ENCODE measurements at regions not wholly inside any gene's neighbourhood (a gene's known extent, or its start where the extent isn't known, plus 50 kb on each side); places are given as distances from the start of the nearest gene placed in this dataset.

- DNase-seq, result no peak
Measured at GRCh38 chr1:106817575-106817974, 238.9 kb upstream of the PRMT6 start.

GRCh38 chr1:106831511-106831910 lies 225.0 kb upstream of the PRMT6 start:
- no peak for DNase-seq

- DNase-seq, result no peak
Measured at GRCh38 chr1:106836708-106837107, 219.8 kb upstream of the PRMT6 start.

- no peak for DNase-seq
Measured at GRCh38 chr1:106843518-106843917, 213.0 kb upstream of the PRMT6 start.

GRCh38 chr1:106846656-106847055 lies 209.8 kb upstream of the PRMT6 start:
- DNase-seq, result no peak

DNA sequence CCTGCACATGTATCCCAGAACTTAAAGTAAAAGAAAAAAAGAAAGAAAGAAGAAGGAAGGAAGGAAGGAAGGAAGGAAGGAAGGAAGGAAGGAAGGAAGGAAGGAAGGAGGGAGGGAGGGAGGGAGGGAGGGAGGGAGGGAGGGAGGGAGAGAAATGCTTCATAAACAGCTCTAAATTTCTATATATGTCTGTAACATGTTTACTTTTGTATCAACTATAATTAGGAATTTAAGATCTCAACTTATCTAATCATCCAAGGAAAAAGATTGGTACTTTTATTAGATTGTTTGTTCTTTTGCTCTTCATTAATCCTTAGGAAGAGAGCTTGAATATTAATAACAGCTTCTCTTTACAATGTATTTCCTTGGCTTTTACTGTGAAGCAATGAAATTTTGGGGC lies 195.4 kb upstream of the PRMT6 start:
- DNase-seq, result no peak

- no peak for DNase-seq
Measured at GRCh38 chr1:106868828-106869227, 187.6 kb upstream of the PRMT6 start.

- DNase-seq, result no peak
Measured at GRCh38 chr1:106875622-106876021, 180.9 kb upstream of the PRMT6 start.

- DNase-seq, result no peak
Measured at GRCh38 chr1:106876384-106876783, 180.1 kb upstream of the PRMT6 start.

- DNase-seq, result no peak
Measured at GRCh38 chr1:106879538-106879937, 176.9 kb upstream of the PRMT6 start.

- DNase-seq, result no peak
Measured at GRCh38 chr1:106880226-106880625, 176.2 kb upstream of the PRMT6 start.

GRCh38 chr1:106883208-106883607 lies 173.3 kb upstream of the PRMT6 start:
- no peak for DNase-seq

DNA sequence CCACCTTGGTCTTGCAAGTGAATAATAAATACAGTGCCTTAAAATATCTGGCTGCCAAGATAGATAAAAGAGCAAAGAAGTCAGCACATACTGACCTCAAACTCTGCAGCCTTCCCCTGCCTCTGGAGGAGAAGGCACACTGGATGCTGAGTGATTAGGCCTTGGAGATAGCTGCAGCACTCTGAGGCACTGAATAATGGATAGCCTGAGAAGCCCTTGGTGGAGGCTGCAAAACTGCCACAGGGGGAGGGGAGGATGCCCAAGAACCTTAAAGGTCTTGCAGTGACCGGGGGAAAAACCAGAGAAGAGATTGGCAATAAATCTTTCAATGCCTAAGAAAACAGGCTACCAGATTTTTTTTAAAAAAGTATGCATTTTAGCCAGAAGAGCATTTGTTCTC lies 167.4 kb upstream of the PRMT6 start:
- no peak for DNase-seq

DNA sequence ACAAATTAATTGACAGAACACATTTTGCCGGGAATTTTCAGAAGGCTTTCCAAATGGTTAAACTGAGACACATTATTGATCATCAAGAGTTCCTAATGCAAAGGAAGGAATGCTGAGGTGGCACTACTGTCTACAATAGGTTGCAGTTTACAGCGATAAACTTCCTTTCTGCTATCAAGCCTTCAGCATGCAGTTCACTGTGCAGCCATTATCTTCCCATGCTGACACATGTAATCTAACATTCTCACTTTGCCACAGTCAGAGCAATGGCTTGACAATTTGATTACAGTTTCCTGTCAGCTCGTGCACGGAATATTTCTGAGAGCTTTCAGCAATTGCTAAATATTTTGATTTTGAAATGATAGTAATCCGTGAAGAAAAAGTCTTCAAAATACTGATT lies 166.9 kb upstream of the PRMT6 start:
- no peak for DNase-seq

- no peak for DNase-seq
Measured at GRCh38 chr1:106897976-106898375, 158.5 kb upstream of the PRMT6 start.

GRCh38 chr1:106899644-106900043 lies 156.8 kb upstream of the PRMT6 start:
- DNase-seq, result no peak

DNA sequence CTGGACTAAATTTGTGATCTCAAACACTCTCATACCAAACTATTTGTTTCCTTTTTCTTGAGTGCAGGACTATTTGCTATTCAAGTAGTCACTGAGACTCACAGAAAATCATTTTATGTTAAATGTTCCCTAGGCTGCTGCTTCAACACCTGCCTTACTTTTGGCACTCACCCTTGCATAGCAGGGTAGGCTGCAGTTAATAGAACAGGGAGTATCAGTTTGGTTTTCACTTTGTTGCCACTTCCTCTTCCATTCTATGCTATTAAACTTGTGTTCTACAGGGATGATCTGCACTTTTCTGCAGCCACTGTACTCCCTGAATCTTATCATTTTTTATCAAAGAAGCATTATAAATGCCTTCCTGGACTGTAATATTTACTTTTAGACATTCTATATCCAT lies 148.7 kb upstream of the PRMT6 start:
- no peak for DNase-seq

- no peak for DNase-seq
Measured at GRCh38 chr1:106908689-106909088, 147.8 kb upstream of the PRMT6 start.

- no peak for DNase-seq
Measured at GRCh38 chr1:106910798-106911197, 145.7 kb upstream of the PRMT6 start.

GRCh38 chr1:106912131-106912530 lies 144.3 kb upstream of the PRMT6 start:
- DNase-seq, result no peak

DNA sequence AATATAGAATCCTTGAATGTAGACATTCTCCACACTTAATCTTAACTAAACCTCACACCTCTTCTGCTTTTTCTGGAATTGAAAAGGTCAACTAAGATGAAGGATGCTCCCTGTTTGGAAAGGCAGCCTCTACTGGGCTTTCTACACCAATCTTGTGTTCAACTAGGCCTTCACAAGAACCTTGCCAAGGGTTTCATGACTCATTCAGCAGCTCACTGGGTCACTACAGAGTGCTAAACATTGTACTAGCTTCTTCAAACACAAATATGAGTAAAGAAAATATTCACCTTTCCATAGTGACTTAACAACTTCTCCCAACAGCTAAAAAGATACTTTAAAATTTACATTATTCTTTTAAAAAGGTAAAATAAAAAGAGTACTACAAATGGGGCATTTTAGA lies 135.3 kb upstream of the PRMT6 start:
- DNase-seq, result no peak

- DNase-seq, result no peak
Measured at GRCh38 chr1:106924360-106924759, 132.1 kb upstream of the PRMT6 start.

DNA sequence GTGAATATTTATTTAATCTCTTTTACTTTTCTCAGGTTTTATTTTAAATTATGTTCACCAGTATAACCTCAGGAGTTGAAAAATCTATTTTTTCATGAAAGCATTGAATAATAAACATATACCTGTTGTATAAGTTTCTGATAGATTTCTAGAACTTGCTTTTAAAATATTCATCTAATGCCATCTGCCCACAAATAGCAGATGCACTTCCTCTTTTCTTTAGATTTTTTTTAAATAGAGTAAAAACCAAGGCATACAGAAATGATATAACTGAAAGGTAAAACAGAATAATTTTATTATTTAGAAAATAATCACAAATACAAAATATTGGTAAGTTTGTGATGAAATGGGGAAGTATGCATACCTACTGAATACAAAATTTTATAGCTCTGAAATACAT lies 130.7 kb upstream of the PRMT6 start:
- no peak for DNase-seq

DNA sequence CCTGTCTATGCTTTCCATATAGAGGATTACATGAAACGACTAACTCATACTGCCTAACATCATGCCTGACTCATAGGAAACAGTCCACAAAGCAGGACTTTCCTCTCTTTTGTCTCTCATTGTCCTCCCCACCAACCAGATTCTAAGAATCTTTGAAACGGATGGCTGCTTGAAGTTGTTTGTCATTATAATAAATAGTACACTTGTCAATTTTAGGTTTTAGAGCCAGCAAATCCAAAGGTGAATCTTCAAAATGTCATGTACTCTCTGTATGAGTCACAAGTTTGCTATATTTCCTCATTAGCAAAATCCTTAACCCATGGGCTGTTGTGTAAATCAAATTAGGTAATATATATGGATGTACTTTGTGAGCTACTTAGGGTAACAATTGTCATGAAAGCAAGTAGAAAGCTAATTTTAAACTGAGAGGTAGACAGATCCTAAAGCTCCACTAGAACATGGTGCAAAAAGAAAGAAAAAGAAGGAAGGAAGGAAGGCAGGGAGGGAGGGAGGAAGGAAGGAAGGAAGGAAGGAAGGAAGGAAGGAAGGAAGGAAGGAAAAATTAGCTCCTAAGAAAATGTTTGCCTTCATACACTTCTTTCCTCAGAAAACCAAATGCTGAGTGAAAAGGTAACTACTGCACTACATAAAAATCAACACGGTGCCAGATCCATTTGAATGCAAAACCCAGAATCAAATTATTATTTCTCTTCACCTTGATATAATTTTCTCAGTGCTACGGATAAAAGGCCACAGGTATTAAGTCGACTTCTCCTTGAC lies 129.5 kb upstream of the PRMT6 start:
- DNase-seq, result no peak

- no peak for DNase-seq
Measured at GRCh38 chr1:106937104-106937503, 119.4 kb upstream of the PRMT6 start.

Data from hematopoietic multipotent progenitor cell treated with erythropoietin and hydrocortisone succinate and interleukin-3 and kit ligand, for 6 days (in vitro differentiated cells).